ENCODE measurements at regions not wholly inside any gene's neighbourhood (a gene's known extent, or its start where the extent isn't known, plus 50 kb on each side); places are given as distances from the start of the nearest gene placed in this dataset.

DNA sequence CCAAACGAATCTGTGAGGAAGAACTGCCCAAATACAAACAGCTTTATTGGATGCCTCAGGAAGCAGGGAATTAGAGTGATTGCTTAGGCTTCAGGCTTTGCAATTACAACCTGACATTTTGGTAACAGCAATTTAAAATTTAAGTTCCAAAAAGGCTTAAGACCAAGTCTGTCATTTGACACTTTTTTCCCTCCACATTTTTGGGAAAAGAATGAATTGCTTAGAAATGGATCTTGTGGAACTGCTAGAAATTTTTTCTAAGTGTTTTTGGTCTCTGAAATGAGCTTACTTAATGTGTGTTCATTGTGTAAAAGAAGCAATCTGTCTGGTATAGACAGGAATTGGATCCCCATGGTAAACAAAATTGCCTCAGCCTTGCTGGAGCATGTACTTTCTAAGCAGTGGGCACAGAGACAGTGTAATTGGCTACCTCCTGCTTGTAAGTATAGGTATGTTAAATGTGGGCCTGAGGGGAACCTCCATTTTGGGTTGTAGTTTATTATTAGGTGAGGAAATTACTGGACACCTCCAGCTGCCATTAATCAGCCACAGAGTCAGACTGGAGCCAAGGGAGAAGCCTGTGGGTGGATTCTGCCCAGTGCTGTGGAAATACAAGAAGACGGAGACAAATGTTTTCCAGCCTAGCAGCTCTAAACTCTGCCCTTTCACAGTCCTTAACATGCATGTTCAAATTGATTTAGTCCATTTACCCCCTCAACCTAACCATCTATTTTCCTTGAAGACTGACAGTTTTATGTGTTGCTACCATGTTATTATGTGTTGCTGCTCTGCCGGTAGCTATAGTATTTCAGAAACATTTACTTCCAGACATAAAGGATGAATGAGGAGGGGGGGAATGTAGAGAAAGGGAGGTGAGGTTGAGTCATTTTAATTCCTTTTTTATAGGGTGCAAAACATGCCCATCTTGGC is 473.0 kb downstream of the SPRY1 start:
- H3K27me3 Mint-ChIP-seq: no peaks in the 10 kb centered on the region

DNA sequence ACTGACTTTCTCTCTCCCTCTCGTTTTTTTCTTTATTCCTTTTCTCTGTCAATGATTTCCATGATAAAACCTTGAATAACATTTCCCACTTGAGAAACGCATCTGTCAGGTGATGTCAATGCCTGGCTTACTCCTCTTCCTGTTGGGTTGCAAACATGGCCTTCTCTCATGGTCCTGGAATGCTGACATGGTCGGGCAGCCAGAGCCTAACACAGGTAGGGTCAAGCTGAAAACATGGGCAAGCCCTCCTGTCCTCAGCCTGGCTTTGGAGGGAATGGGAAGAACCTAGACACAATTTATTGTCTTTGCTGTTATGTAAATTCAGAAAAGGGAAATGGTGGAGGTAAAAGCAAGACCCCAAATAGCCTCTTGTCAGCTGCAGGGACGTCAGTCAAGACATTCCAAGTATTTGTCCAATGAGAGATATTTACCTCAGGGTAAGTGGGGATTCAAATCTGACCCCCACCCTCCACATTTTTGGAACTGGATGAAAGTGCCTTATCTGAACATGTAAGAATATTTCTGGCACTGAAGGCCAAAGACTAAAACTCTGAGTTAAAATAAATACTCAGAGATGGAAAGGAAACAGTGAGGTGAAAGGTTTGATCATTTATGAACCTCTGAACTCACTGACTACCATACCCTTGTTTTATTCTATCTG is 473.8 kb downstream of the SPRY1 start:
- no peak overlapping the region for H3K27ac Mint-ChIP-seq
- no peak overlapping the region for H3K4me3 Mint-ChIP-seq
- H3K36me3 Mint-ChIP-seq: no peaks in the 10 kb centered on the region

More for the DNA sequence above, 473.0 kb downstream of the SPRY1 start:
- Mint-ChIP-seq H3K9me3 (peaks cover 0 to 2% (median 0%) of the 10 kb centered on the region in 3 donors), H3K36me3 (no peaks in the 10 kb centered on the region), H3K4me3 (no peak overlapping the region), H3K27ac (no peak overlapping the region), H3K4me1 (no peaks in the 10 kb centered on the region)

DNA sequence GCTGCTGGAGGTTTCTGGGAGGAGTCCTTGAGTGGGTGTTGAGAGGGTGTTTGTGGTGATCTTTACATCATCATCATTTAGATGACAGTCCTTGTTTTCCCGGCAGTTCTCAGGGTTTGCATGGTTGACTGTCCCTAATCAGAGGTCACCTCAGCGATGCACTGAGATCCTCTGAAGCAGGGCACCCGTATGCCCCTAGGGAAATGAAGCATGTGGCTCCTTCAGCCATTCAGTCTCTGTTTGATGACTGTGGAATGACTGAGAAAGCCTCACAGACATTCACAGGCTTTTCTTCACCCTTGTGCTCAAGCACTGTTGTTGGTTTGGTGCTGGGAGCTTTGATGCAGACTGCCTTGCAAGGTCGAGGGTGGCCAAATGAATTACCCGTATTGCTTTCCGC is 474.7 kb downstream of the SPRY1 start:
- H3K4me3 Mint-ChIP-seq: no peak overlapping the region
- peaks cover 0 to 2% (median 0%) of the 10 kb centered on the region in 3 donors for H3K9me3 Mint-ChIP-seq
- H3K27me3 Mint-ChIP-seq: no peaks in the 10 kb centered on the region
- no peaks in the 10 kb centered on the region for H3K36me3 Mint-ChIP-seq
- H3K27ac Mint-ChIP-seq: no peak overlapping the region
- H3K4me1 Mint-ChIP-seq: no peaks in the 10 kb centered on the region

More for the DNA sequence above, 473.8 kb downstream of the SPRY1 start:
- no peaks in the 10 kb centered on the region for H3K4me1 Mint-ChIP-seq
- peaks cover 0 to 2% (median 0%) of the 10 kb centered on the region in 3 donors for H3K9me3 Mint-ChIP-seq
- no peaks in the 10 kb centered on the region for H3K27me3 Mint-ChIP-seq

DNA sequence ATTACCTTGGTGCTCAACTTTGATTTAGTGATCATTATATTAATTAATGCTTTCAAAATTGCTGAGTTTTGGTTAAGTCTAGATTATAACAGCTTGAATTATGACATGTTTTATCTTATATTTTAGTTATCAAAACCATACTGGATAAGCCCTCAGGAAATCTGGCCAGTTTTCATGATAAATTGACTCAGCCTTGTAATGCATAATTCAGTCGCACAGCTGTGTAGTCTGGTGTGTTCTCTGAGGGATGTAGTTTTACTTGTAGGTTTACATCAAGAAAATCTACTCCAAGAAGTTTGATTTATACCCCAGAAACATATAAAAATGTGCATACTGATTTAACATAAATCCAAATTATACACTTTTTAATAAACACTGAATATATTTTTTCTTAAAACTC is 477.5 kb downstream of the SPRY1 start:
- Mint-ChIP-seq H3K27me3 (no peaks in the 10 kb centered on the region), H3K9me3 (peaks cover 0 to 2% (median 2%) of the 10 kb centered on the region in 3 donors), H3K4me1 (no peaks in the 10 kb centered on the region), H3K36me3 (no peaks in the 10 kb centered on the region), H3K4me3 (no peak overlapping the region), H3K27ac (no peak overlapping the region)

DNA sequence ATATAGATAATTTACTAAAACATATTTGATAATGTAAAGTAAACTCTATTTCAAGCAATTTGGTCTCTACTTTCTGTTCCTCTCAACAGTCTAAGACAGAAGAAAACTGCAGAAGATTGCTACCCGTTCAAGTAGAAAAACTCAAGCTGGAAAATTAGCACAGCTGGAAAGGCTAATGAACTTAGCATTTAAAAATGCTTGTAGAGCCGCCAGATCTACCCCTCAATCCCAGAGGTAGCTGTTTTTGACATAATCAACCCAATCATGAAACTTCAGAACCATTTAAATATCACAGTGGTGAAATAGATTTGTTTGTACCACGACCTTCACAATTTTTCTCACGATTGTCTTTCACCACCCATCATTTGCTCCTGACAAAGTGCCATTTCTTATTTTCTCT is 479.5 kb downstream of the SPRY1 start:
- no peaks in the 10 kb centered on the region for H3K27me3 Mint-ChIP-seq
- H3K4me1 Mint-ChIP-seq: no peaks in the 10 kb centered on the region
- no peaks in the 10 kb centered on the region for H3K36me3 Mint-ChIP-seq
- no peak overlapping the region for H3K27ac Mint-ChIP-seq
- no peak overlapping the region for H3K4me3 Mint-ChIP-seq
- peaks cover 0 to 3% (median 2%) of the 10 kb centered on the region in 3 donors for H3K9me3 Mint-ChIP-seq

DNA sequence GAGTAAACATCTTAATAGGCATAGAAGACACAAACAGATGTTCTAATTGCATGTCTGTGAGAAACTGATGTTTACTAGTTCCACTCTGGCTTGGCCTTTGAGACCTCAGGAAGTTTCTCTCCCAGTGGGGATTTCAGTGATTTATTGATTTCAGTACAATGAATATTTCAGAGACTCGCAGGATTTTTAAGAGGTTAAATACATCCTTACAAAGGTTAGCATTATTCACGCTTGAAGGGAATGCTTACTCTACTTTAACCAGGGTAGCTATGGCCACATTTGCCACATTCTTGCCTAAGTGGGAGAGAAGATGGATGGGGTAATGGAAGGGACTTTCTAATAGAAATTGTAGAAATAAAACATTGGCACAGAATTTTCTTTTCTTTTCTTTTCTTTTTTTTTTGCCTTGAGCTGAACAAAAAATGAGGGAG is 480.1 kb downstream of the SPRY1 start:
- H3K36me3 Mint-ChIP-seq: no peaks in the 10 kb centered on the region
- no peaks in the 10 kb centered on the region for H3K27me3 Mint-ChIP-seq

DNA sequence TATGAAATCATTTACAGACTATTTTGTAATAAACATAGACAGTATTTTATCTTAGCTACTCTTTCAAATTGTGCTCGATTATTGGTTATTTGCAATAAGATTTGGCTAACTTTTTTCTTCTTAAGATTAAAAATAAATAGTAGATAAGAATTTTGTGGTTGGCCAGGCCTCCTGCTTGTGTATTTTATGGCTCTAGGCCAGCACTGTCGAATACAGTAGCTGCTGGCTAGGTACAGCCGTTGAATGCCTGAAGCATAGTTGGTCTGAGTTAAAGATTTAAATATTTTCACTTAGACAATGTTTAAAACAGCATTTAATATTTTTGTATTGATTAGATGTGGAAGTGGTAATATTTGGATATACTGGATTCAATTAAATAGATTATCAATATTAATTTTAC is 481.0 kb downstream of the SPRY1 start:
- Mint-ChIP-seq H3K4me1 (no peaks in the 10 kb centered on the region), H3K36me3 (peaks cover 2% of the 10 kb centered on the region), H3K27ac (no peak overlapping the region), H3K9me3 (peaks cover 0 to 3% (median 2%) of the 10 kb centered on the region in 3 donors), H3K27me3 (no peaks in the 10 kb centered on the region), H3K4me3 (no peak overlapping the region)

More for the DNA sequence above, 480.1 kb downstream of the SPRY1 start:
- Mint-ChIP-seq H3K4me3 (no peak overlapping the region), H3K4me1 (no peaks in the 10 kb centered on the region), H3K9me3 (peaks cover 0 to 3% (median 2%) of the 10 kb centered on the region in 3 donors), H3K27ac (no peak overlapping the region)

DNA sequence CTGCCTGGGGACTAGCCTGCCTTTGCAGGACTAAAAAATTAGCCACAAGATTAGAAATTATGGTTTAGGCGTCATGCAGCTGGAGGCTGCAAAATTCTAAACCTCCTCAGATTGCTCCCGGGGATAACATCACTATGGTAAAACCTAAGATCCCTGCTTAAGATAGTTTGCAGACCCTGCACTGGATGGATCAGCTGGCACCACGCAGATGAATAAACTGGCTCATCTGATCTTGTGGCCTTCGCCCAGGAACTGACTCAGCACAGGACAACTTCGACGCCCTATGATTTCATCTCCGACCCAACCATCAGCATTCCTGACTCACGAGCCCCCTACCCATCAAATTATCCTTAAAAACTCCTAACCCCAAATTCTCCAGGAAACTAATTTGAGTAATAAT is 482.4 kb downstream of the SPRY1 start:
- Mint-ChIP-seq H3K27ac (no peak overlapping the region), H3K27me3 (no peaks in the 10 kb centered on the region), H3K9me3 (peaks cover 0 to 3% (median 2%) of the 10 kb centered on the region in 3 donors), H3K36me3 (peaks cover 3% of the 10 kb centered on the region), H3K4me3 (no peak overlapping the region), H3K4me1 (no peaks in the 10 kb centered on the region)

DNA sequence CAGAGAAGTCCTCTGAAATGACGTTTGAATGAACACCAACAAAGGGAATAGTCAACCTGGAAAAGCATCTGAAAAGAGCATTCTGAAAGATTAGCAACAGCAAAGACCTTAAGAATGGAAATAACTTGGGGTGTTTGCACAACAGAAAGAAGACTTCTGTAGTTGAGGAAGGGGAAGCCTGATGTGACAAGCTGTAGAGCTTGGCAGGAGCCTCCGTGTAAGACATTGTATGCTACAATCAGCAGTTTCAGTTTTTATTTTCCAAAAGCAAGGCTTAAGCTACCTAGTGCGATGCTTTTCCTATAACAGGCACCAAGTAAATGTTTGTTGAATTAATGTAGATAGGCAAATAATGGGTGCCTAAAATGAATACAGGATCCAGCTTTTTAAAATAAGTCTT is 484.0 kb downstream of the SPRY1 start:
- no peaks in the 10 kb centered on the region for H3K27me3 Mint-ChIP-seq
- H3K9me3 Mint-ChIP-seq: peaks cover 2 to 3% (median 3%) of the 10 kb centered on the region in 3 donors
- H3K4me1 Mint-ChIP-seq: no peaks in the 10 kb centered on the region
- peaks cover 3% of the 10 kb centered on the region for H3K36me3 Mint-ChIP-seq
- H3K4me3 Mint-ChIP-seq: no peak overlapping the region
- no peak overlapping the region for H3K27ac Mint-ChIP-seq

DNA sequence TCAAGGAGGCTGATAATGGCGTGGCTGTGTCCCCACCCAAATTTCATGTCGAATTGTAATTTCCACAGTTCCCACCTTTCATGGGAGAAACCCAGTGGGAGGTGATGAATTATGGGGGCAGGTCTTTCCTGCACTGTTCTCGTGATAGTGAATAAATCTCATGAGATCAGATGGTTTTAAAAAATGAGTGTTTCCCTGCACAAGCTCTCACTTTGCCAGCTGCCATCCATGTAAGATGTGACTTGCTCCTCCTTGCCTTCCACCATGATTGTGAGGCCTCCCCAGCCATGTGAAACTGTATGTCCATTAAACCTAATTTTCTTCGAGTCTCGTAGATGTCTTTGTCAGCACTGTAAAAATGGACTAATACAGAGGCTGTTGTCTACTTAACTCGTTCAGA is 488.3 kb downstream of the SPRY1 start:
- peaks cover 3% of the 10 kb centered on the region for H3K36me3 Mint-ChIP-seq

DNA sequence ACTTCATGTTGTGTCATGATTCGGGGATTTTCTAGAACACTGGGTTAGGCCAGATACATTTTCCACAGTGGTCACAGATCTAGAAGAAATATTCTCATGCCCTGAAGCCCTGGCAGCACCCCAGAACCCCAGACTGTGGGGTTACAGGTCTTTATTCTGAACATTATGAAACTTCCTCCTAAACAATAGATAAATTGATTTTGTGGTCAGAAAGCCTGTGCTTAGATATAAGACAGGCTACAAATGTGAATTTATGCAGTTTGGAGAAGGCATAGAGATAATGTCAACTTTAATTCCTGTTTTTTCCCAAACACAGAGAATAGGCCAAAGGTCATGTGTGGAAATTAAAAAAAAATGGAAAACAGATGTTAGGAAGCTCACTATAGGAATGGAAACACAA is 492.9 kb downstream of the SPRY1 start:
- no peaks in the 10 kb centered on the region for H3K36me3 Mint-ChIP-seq
- no peaks in the 10 kb centered on the region for H3K4me1 Mint-ChIP-seq
- H3K27me3 Mint-ChIP-seq: no peaks in the 10 kb centered on the region
- peaks cover 0 to 2% (median 2%) of the 10 kb centered on the region in 3 donors for H3K9me3 Mint-ChIP-seq
- H3K4me3 Mint-ChIP-seq: no peak overlapping the region
- H3K27ac Mint-ChIP-seq: no peak overlapping the region

More for the DNA sequence above, 488.3 kb downstream of the SPRY1 start:
- Mint-ChIP-seq H3K27me3 (no peaks in the 10 kb centered on the region), H3K9me3 (peaks cover 0 to 3% (median 2%) of the 10 kb centered on the region in 3 donors), H3K27ac (no peak overlapping the region), H3K4me1 (no peaks in the 10 kb centered on the region), H3K4me3 (no peak overlapping the region)

DNA sequence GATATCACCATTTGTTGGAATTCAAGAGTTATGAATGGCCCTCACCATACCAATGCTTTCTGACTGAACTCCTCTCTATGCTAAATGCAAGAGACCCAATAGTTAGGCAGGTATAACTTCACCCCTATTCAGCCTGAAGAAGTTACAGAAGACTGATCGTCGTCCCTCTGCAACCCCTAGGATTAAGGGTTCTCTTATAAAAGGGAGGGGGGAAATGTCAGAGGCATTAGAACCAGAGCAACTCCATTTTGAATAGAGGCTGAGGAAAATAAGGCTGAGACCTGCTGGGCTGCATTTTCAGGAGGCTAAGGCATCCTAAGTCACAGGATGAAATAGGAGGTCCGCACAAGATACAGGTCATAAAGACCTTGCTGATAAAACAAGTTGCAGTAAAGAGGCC is 494.3 kb downstream of the SPRY1 start:
- Mint-ChIP-seq H3K27me3 (no peaks in the 10 kb centered on the region), H3K9me3 (no peaks in the 10 kb centered on the region), H3K4me3 (no peak overlapping the region), H3K27ac (no peak overlapping the region), H3K36me3 (no peaks in the 10 kb centered on the region), H3K4me1 (no peaks in the 10 kb centered on the region)

DNA sequence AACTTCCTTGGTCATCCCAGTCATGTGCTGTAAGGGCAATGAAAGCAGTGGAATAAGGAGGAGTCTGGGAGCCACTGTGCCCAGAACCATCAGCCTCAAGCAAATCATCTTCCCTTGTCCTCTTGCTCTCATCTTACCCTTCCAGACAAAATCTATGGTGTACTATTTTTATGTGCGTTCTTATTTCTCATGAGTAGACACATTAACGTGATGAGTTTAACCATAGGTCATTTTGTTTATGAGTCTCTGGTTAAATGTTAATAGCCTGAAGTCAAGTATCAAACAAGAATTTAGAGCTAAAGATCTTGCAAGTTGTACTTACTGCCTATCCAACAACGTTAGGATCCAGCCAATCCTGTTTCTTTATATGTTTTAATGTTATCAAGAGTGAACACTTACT is 495.3 kb downstream of the SPRY1 start:
- Mint-ChIP-seq H3K4me1 (no peaks in the 10 kb centered on the region), H3K9me3 (no peaks in the 10 kb centered on the region), H3K36me3 (no peaks in the 10 kb centered on the region), H3K27ac (no peak overlapping the region), H3K4me3 (no peak overlapping the region), H3K27me3 (no peaks in the 10 kb centered on the region)

DNA sequence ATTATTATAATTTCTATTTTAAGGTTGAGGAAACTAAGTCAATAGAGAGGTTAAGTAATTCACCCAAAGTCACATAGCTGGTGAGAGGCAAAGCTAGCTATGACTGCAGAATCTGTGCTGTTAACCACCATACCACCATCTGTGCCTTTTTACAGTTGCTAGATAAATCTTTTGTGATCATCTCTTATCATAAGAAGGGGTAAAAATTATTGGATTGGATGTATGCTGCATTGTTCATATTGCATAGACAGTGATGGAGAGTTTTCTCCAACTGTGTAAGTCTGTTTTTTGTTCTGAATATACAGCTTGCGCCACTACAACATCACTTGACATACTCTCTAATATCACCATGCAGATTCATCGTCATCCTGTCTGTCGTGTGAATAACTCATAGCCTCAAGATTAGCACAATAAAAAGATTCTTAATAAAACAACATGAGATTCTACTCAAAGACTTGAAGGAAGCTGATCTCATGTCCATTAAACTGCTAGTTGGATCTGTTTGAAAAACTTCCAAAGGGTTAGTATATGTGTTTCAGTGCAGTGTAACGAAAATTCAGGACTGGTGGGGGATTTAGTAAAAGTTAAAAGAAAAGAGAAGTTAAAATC is 495.9 kb downstream of the SPRY1 start:
- Mint-ChIP-seq H3K4me1 (no peaks in the 10 kb centered on the region), H3K4me3 (no peak overlapping the region), H3K36me3 (no peaks in the 10 kb centered on the region), H3K9me3 (peaks cover 0 to 4% (median 0%) of the 10 kb centered on the region in 3 donors), H3K27me3 (no peaks in the 10 kb centered on the region), H3K27ac (no peak overlapping the region)

All from IgD-negative memory B cell (primary cell).